ENCODE measurements at regions not wholly inside any gene's neighbourhood (a gene's known extent, or its start where the extent isn't known, plus 50 kb on each side); places are given as distances from the start of the nearest gene placed in this dataset.

- TF ChIP-seq CTCF (IDR thresholded peaks at IDR 0.05 in 4 of 5, conservative IDR thresholded peaks at IDR 0.05 in 1 of 5) (no peak), POLR2A (IDR thresholded peaks at IDR 0.05) (no peak)
Measured at GRCh38 chr19:29010276-29010675, 202.7 kb downstream of the UQCRFS1 start.

All from gastrocnemius medialis (tissue), 4 donors.